HEK293T (cell line): ENCODE measurements at regions not wholly inside any gene's neighbourhood (a gene's known extent, or its start where the extent isn't known, plus 50 kb on each side); places are given as distances from the start of the nearest gene placed in this dataset.

ENCODE experiments used
- CTCF ChIA-PET: fragments of 350-600 bp; formaldehyde crosslinking; extraction: SDS; loops from one replicate; lab custom pipeline; 2021; ENCODE audit warnings: antibody characterized with exemption, inconsistent platforms; lab: Yijun Ruan, JAX
- POLR2A ChIA-PET: fragments of 350-600 bp; formaldehyde crosslinking; extraction: SDS; loops from one replicate; lab custom pipeline; 2020; ENCODE audit warnings: antibody characterized with exemption, inconsistent platforms; lab: Yijun Ruan, JAX
- DNase-seq: peaks from one replicate; pipeline ENCODE4 v3.0.0; 2012; ENCODE audit warnings: mixed read lengths; ENCODE audit errors: extremely low spot score
- ARNT ChIP-seq: fragments of 450-650 bp; IDR thresholded peaks from 2 replicates; pipeline ENCODE4 v1.6.1; 2017; ENCODE audit warnings: mild to moderate bottlenecking
- BHLHE40 ChIP-seq: fragments of 450-650 bp; IDR thresholded peaks from 2 replicates; pipeline ENCODE4 v1.6.1; 2016; ENCODE audit warnings: mild to moderate bottlenecking, moderate library complexity, borderline replicate concordance
- CTBP1 ChIP-seq: fragments of 450-650 bp; IDR thresholded peaks from 2 replicates; pipeline ENCODE4 v1.6.1; 2016; ENCODE audit warnings: borderline replicate concordance
- ELF4 ChIP-seq: fragments of 450-650 bp; IDR thresholded peaks from 2 replicates; pipeline ENCODE4 v1.6.1; 2017; ENCODE audit warnings: antibody characterized with exemption
- FOXA1 ChIP-seq: fragments of 450-650 bp; IDR thresholded peaks from 2 replicates; pipeline ENCODE4 v1.6.1; 2016; ENCODE audit warnings: mild to moderate bottlenecking
- FOXK2 ChIP-seq: fragments of 450-650 bp; IDR thresholded peaks from 2 replicates; pipeline ENCODE4 v1.6.1; 2016; ENCODE audit warnings: mild to moderate bottlenecking
- FOXM1 ChIP-seq: fragments of 450-650 bp; IDR thresholded peaks from 2 replicates; pipeline ENCODE4 v1.6.1; 2017; ENCODE audit warnings: mild to moderate bottlenecking, borderline replicate concordance
- HDGF ChIP-seq: fragments of 450-650 bp; IDR thresholded peaks from 2 replicates; pipeline ENCODE4 v1.6.1; 2017; ENCODE audit warnings: antibody characterized with exemption, borderline replicate concordance
- L3MBTL2 ChIP-seq: fragments of 450-650 bp; conservative IDR thresholded peaks from 2 replicates; pipeline ENCODE4 v1.6.1; 2016; ENCODE audit warnings: mild to moderate bottlenecking
- LEF1 ChIP-seq: fragments of 450-650 bp; IDR thresholded peaks from 2 replicates; pipeline ENCODE4 v1.6.1; 2017; ENCODE audit warnings: mild to moderate bottlenecking, borderline replicate concordance
- NFRKB ChIP-seq: fragments of 450-650 bp; IDR thresholded peaks from 2 replicates; pipeline ENCODE4 v1.6.1; 2016; ENCODE audit warnings: mild to moderate bottlenecking, moderate library complexity
- SP1 ChIP-seq: fragments of 450-650 bp; IDR thresholded peaks from 2 replicates; pipeline ENCODE4 v1.6.1; 2017
- SUZ12 ChIP-seq: fragments of 450-650 bp; IDR thresholded peaks from 2 replicates; pipeline ENCODE4 v1.6.1; 2016; ENCODE audit warnings: mild to moderate bottlenecking
- TARDBP ChIP-seq: fragments of 450-650 bp; IDR thresholded peaks from 2 replicates; pipeline ENCODE4 v1.6.1; 2016
- ZNF384 ChIP-seq: fragments of 450-650 bp; IDR thresholded peaks from 2 replicates; pipeline ENCODE4 v1.6.1; 2016
- TF ChIP-seq, protein P1 (sequence below): fragments of 450-650 bp; IDR thresholded peaks from 2 replicates; pipeline ENCODE4 v1.6.1; 2016

DNA sequence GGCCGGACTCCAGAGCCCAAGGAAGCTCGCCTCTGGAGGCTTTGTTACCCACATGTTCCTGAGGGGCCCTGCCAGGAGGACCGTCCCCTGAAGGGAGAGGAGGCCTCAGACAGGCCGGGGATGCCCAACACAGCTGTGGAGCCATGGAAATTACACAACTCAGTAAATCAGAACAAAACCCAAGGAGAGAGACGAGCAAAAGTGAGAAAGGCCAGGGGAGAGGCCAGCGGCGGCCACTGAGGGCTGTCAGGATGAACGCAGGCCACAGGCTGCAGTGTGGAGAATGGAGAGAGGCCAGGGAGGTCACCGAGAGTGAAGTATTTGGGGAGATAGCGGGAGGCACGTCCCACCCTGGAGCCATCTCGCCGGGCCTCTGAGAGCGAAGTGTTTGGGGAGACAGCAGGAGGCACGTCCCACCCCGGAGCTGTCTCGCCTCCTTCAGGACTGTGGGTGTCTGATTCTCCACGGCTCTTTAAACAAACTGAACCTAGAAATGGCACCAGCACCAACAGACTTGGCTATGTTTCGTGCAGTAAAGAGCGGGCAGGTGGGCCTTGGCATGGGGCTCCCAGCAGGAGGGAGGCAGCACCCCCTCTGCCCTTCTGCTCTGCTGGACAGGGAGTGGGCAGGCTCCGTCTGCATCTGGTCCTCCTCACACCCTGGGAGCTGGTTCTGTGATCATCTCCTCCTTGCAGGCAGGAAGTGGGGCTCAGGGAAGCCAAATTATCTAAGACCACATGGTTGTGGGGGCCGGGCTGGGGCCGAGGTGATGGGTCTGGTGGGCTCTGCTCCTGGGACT is 91.0 kb downstream of the YTHDF1 start:
- ChIA-PET CTCF (no interaction called here), POLR2A (no interaction called here)
- TF ChIP-seq FOXM1 = no peak
- DNase-seq = no peak

DNA sequence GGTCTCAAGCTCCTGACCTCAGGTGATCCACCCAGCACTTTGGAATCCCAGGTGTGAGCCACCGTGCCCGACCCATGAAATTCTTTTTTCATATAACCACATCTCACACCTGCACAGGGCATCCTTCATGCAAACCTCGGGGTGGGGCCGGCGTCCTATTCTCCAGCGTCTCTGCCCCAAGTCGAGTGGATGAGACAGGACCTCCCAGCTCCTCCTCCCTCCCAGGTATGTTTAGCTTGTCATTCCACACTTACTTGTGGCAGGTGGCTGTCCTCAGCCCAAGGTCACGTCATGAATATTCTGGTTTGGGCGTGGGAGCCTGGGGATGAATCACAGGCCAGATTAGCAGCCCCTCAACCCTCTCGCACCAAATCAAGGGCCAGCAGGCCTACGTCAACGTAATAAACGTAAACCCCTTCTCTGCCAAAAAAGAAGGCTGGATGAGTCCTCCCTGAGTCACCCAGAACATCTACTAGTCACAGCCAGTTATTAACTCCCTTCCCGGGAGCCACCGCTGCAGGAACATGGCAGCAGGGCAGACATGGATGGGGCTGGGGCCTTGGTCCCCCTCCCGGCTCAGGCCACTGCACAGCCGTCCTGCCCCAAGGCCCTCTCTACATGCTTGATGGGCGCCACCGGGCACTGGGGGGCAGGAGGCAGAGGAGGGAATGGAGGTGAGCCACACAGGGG is 91.7 kb downstream of the YTHDF1 start:
- ChIA-PET CTCF (no interaction called here), POLR2A (no interaction called here)
- TF ChIP-seq BHLHE40 = no peak
- TF ChIP-seq SUZ12 = no peak
- no peak for TF ChIP-seq HDGF
- no peak for TF ChIP-seq FOXK2
- no peak for TF ChIP-seq FOXM1
- TF ChIP-seq LEF1 = no peak
- no peak for TF ChIP-seq NFRKB
- no peak for TF ChIP-seq ZNF384
- no peak for TF ChIP-seq CTBP1
- TF ChIP-seq FOXA1 = no peak
- no peak for TF ChIP-seq L3MBTL2
- no peak for DNase-seq

- DNase-seq = no peak
- CTCF ChIA-PET = no interaction called here
- TF ChIP-seq ARNT = no peak
- TF ChIP-seq FOXA1 = no peak
- no peak for TF ChIP-seq ZNF384
- POLR2A ChIA-PET = no interaction called here
Observed at GRCh38 chr20:63123331-63123741, 92.6 kb downstream of the YTHDF1 start.

GRCh38 chr20:63122626-63123025 is 93.3 kb downstream of the YTHDF1 start:
- no peak for DNase-seq
- TF ChIP-seq FOXK2 (no peak), FOXM1 (no peak), BHLHE40 (no peak), LEF1 (no peak), L3MBTL2 (no peak), SUZ12 (no peak), ELF4 (no peak), SP1 (no peak)
- POLR2A ChIA-PET = no interaction called here
- CTCF ChIA-PET = no interaction called here

DNA sequence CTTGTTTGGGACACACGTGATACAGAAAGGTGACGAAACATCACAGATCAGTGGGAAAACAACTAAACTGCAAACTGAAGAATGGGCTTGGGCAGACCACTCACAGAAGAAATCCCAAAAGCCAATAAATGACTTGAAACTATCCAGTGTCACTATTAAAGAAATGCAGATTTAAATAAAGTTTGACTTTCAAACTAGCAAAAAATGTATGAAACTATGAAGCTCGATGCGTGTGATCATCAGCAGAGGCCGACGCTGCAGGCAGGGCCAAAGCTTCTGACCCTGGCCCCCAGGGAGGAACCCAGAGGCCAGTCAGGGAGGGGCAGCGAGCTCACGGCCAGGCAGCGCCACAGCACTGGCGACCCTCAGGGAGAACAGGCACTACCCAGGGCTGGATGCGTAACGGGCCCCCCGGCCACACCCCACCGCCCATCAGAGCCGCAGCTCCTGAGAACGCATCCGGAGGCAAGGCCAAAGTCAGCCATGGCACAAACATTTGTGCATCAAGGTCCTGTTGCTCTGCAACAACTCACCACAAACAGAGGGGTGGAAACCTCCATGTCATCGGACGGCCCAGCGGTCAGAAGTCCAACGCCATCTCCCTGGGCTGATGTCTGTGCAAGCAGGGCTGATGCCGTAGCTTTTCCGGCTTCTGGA is 94.1 kb downstream of the YTHDF1 start:
- ChIA-PET POLR2A (no interaction called here), CTCF (interaction anchor here (0.6 kb wide), 1 partner anchor 251 kb away, joined by 8 read pairs; no protein-coding TSS in a partner anchor)
- TF ChIP-seq L3MBTL2 (no peak), ZNF384 (no peak)
- no peak for DNase-seq

DNA sequence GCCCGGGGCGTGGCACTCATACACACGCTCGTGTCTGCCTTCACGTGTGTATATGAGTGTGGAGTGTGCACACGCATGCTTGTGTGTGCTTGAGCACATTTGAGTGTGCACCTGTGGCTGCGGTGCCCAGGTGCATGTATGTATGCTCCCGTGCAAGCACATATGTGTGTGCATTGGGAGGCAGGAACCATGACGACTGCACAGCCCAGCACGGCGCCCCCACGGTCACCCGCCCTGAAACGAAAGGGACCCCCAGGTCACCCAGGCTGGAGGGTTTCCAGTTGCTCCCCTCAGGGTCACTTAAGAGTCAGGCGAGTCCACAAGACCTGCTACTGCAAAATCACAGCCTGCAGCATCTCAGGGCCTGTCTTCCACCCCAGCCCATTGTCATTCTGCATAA is 94.7 kb downstream of the YTHDF1 start:
- no peak for DNase-seq
- ChIA-PET CTCF (no interaction called here), POLR2A (no interaction called here)
- TF ChIP-seq SP1 = no peak
- no peak for TF ChIP-seq CTBP1
- TF ChIP-seq TARDBP = no peak
- no peak for TF ChIP-seq LEF1

GRCh38 chr20:63120808-63121090 is 95.2 kb downstream of the YTHDF1 start:
- ChIA-PET CTCF (no interaction called here), POLR2A (no interaction called here)
- TF ChIP-seq, protein P1, sequence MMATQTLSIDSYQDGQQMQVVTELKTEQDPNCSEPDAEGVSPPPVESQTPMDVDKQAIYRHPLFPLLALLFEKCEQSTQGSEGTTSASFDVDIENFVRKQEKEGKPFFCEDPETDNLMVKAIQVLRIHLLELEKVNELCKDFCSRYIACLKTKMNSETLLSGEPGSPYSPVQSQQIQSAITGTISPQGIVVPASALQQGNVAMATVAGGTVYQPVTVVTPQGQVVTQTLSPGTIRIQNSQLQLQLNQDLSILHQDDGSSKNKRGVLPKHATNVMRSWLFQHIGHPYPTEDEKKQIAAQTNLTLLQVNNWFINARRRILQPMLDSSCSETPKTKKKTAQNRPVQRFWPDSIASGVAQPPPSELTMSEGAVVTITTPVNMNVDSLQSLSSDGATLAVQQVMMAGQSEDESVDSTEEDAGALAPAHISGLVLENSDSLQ = no peak
- no peak for TF ChIP-seq LEF1
- TF ChIP-seq ZNF384 = no peak
- TF ChIP-seq NFRKB = no peak
- TF ChIP-seq FOXM1 = no peak
- TF ChIP-seq SP1 = no peak
- no peak for TF ChIP-seq ARNT
- TF ChIP-seq SUZ12 = no peak
- no peak for TF ChIP-seq ELF4
- no peak for TF ChIP-seq TARDBP
- TF ChIP-seq HDGF = no peak
- TF ChIP-seq BHLHE40 = no peak
- no peak for TF ChIP-seq CTBP1
- TF ChIP-seq FOXA1 = no peak
- TF ChIP-seq FOXK2 = no peak
- no peak for TF ChIP-seq L3MBTL2
- DNase-seq = no peak
